ENCODE measurements at regions not wholly inside any gene's neighbourhood (a gene's known extent, or its start where the extent isn't known, plus 50 kb on each side); places are given as distances from the start of the nearest gene placed in this dataset.

- TF ChIP-seq, protein P1, sequence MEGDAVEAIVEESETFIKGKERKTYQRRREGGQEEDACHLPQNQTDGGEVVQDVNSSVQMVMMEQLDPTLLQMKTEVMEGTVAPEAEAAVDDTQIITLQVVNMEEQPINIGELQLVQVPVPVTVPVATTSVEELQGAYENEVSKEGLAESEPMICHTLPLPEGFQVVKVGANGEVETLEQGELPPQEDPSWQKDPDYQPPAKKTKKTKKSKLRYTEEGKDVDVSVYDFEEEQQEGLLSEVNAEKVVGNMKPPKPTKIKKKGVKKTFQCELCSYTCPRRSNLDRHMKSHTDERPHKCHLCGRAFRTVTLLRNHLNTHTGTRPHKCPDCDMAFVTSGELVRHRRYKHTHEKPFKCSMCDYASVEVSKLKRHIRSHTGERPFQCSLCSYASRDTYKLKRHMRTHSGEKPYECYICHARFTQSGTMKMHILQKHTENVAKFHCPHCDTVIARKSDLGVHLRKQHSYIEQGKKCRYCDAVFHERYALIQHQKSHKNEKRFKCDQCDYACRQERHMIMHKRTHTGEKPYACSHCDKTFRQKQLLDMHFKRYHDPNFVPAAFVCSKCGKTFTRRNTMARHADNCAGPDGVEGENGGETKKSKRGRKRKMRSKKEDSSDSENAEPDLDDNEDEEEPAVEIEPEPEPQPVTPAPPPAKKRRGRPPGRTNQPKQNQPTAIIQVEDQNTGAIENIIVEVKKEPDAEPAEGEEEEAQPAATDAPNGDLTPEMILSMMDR (IDR thresholded peaks at IDR 0.05; ENCODE audit: extremely low read depth in 1 of 2, insufficient read depth in 1 of 2, low read depth in 1 of 2, low read length in 2 of 2): no peak
- TF ChIP-seq EZH2 (IDR thresholded peaks at IDR 0.05; ENCODE audit: borderline replicate concordance, low read depth, low read length, severe bottlenecking): no peak
- TF ChIP-seq POLR2A (IDR thresholded peaks at IDR 0.05; ENCODE audit: low read depth, low read length): no peak
- no peak for TF ChIP-seq MAX (IDR thresholded peaks at IDR 0.05; ENCODE audit: insufficient read depth, insufficient read length)
- no peak for TF ChIP-seq MYC (IDR thresholded peaks at IDR 0.05; ENCODE audit: low read depth, low read length)
Observed at GRCh38 chr4:170990989-170991589, 822.1 kb upstream of the GALNTL6 start.
